ENCODE measurements at regions not wholly inside any gene's neighbourhood (a gene's known extent, or its start where the extent isn't known, plus 50 kb on each side); places are given as distances from the start of the nearest gene placed in this dataset.

DNA sequence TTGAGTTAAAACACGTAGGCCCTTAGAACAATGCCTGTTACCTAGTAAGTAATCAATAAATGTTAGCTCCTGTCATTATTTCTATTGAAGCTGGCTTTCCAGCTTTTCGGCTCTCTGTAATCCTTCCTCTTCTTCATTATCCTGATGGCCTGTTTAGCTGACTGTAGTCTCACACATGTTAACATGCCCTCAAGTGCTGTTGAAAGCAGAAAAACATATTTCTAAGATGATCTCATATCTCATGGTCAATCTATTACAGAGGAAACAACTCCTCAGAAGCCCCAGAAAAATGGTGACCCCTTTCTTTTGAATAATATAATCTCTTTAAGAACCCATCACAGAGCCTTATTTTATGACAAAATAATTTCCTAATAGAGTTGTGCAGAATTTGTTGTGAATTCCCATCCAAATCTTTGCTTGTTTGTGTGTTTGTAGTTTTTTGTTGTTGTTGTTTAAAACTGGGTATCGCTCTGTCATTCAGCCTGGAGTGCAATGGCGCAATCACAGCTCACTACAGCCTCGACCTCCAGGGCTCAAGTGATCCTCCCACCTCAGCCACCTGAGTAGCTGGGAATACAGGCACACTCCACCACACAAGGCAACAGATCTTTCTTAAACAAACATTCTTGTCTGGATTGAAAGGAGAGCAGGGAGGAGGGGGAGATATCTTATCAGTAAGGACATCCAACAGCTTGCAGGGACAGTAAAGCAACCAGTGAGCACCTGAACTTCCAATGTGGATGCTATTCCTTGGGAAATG is 242.5 kb upstream of the CAND1 start (continued):
- TF ChIP-seq, protein P1, sequence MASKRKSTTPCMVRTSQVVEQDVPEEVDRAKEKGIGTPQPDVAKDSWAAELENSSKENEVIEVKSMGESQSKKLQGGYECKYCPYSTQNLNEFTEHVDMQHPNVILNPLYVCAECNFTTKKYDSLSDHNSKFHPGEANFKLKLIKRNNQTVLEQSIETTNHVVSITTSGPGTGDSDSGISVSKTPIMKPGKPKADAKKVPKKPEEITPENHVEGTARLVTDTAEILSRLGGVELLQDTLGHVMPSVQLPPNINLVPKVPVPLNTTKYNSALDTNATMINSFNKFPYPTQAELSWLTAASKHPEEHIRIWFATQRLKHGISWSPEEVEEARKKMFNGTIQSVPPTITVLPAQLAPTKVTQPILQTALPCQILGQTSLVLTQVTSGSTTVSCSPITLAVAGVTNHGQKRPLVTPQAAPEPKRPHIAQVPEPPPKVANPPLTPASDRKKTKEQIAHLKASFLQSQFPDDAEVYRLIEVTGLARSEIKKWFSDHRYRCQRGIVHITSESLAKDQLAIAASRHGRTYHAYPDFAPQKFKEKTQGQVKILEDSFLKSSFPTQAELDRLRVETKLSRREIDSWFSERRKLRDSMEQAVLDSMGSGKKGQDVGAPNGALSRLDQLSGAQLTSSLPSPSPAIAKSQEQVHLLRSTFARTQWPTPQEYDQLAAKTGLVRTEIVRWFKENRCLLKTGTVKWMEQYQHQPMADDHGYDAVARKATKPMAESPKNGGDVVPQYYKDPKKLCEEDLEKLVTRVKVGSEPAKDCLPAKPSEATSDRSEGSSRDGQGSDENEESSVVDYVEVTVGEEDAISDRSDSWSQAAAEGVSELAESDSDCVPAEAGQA (IDR thresholded peaks at IDR 0.05; ENCODE audit: low read depth), result no peak
- TF ChIP-seq, protein P1 (CRISPR knock-in tag; IDR thresholded peaks at IDR 0.05; ENCODE audit: borderline replicate concordance), result no peak
- TF ChIP-seq, protein P2, sequence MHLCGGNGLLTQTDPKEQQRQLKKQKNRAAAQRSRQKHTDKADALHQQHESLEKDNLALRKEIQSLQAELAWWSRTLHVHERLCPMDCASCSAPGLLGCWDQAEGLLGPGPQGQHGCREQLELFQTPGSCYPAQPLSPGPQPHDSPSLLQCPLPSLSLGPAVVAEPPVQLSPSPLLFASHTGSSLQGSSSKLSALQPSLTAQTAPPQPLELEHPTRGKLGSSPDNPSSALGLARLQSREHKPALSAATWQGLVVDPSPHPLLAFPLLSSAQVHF (CRISPR knock-in tag; IDR thresholded peaks at IDR 0.05), result no peak
- TF ChIP-seq ZNF652 (CRISPR knock-in tag; IDR thresholded peaks at IDR 0.05; ENCODE audit: borderline replicate concordance, low read depth) (no peak), IKZF1 (IDR thresholded peaks at IDR 0.05) (no peak), EED (CRISPR knock-in tag; IDR thresholded peaks at IDR 0.05) (no peak), CEBPB (IDR thresholded peaks at IDR 0.05; ENCODE audit: borderline replicate concordance, low read depth, low read length) (no peak), RELA (CRISPR knock-in tag; IDR thresholded peaks at IDR 0.05) (no peak), HNRNPUL1 (IDR thresholded peaks at IDR 0.05; ENCODE audit: low read depth, low read length) (no peak), HNRNPL (IDR thresholded peaks at IDR 0.05; ENCODE audit: low read depth, low read length) (no peak), GTF2F1 (IDR thresholded peaks at IDR 0.05; ENCODE audit: low read length) (no peak), NCOA2 (CRISPR knock-in tag; IDR thresholded peaks at IDR 0.05) (no peak), NFE2 (CRISPR knock-in tag; IDR thresholded peaks at IDR 0.05) (no peak), ZNF382 (CRISPR knock-in tag; IDR thresholded peaks at IDR 0.05; ENCODE audit: borderline replicate concordance) (no peak), ZNF709 (CRISPR knock-in tag; IDR thresholded peaks at IDR 0.05) (no peak)
- TF ChIP-seq, protein P3, sequence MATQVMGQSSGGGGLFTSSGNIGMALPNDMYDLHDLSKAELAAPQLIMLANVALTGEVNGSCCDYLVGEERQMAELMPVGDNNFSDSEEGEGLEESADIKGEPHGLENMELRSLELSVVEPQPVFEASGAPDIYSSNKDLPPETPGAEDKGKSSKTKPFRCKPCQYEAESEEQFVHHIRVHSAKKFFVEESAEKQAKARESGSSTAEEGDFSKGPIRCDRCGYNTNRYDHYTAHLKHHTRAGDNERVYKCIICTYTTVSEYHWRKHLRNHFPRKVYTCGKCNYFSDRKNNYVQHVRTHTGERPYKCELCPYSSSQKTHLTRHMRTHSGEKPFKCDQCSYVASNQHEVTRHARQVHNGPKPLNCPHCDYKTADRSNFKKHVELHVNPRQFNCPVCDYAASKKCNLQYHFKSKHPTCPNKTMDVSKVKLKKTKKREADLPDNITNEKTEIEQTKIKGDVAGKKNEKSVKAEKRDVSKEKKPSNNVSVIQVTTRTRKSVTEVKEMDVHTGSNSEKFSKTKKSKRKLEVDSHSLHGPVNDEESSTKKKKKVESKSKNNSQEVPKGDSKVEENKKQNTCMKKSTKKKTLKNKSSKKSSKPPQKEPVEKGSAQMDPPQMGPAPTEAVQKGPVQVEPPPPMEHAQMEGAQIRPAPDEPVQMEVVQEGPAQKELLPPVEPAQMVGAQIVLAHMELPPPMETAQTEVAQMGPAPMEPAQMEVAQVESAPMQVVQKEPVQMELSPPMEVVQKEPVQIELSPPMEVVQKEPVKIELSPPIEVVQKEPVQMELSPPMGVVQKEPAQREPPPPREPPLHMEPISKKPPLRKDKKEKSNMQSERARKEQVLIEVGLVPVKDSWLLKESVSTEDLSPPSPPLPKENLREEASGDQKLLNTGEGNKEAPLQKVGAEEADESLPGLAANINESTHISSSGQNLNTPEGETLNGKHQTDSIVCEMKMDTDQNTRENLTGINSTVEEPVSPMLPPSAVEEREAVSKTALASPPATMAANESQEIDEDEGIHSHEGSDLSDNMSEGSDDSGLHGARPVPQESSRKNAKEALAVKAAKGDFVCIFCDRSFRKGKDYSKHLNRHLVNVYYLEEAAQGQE (IDR thresholded peaks at IDR 0.05; ENCODE audit: borderline replicate concordance in 1 of 2, low read depth in 1 of 2, low read length in 2 of 2), result no peak

All from HepG2 (cell line).